IMR-90 (cell line): ENCODE measurements at regions not wholly inside any gene's neighbourhood (a gene's known extent, or its start where the extent isn't known, plus 50 kb on each side); places are given as distances from the start of the nearest gene placed in this dataset.

Experiments used
- ATAC-seq: fragments of 200-7000 bp; cut with Tn5 transposase; 2 replicates; pipeline ENCODE4 v1.9.1; 2020; ENCODE audit warnings: low read depth, mild to moderate bottlenecking, moderate library complexity
- BruUV-seq: library from RNA; stranded (reverse); fragments of 400-500 nt; replicated peaks from 2 replicates; lab custom pipeline; 2021; lab: Mats Ljungman, UMichigan
- CTCF ChIA-PET: fragments of 300-600 bp; formaldehyde crosslinking; extraction: SDS; loops from one replicate; lab custom pipeline; 2021; ENCODE audit warnings: antibody characterized with exemption; lab: Yijun Ruan, JAX
- POLR2A ChIA-PET: fragments of 300-600 bp; sonication (Branson Sonifier 250); formaldehyde crosslinking; loops from one replicate; lab custom pipeline; 2022; ENCODE audit warnings: antibody characterized with exemption; ENCODE audit not compliant: unreplicated experiment; lab: Charles Lee
- DNase-seq: peaks from one replicate; pipeline ENCODE4 v3.0.0; 2013
- H2AFZ ChIP-seq: replicated peaks from 2 replicates; pipeline ENCODE3; 2013; ENCODE audit warnings: low read length, mild to moderate bottlenecking; ENCODE audit not compliant: poor library complexity
- H2AK5ac ChIP-seq: 2 replicates; pipeline ENCODE4 v1.6.1; 2013; ENCODE audit warnings: low read depth, low read length, inconsistent platforms
- H2AK9ac ChIP-seq: replicated peaks from 2 replicates; pipeline ENCODE3; 2013; ENCODE audit warnings: mild to moderate bottlenecking, low read depth, low read length, moderate library complexity; ENCODE audit not compliant: poor library complexity
- H2BK120ac ChIP-seq: 2 replicates; pipeline ENCODE4 v1.6.1; 2013; ENCODE audit warnings: low read depth, low read length, inconsistent platforms
- H2BK15ac ChIP-seq: 3 replicates; pipeline ENCODE4 v1.6.1; 2013; ENCODE audit warnings: low read depth, low read length, inconsistent platforms
- H2BK20ac ChIP-seq: 2 replicates; pipeline ENCODE4 v1.6.1; 2013; ENCODE audit warnings: low read depth, mild to moderate bottlenecking, inconsistent platforms, low read length, moderate library complexity
- H2BK5ac ChIP-seq: 2 replicates; pipeline ENCODE4 v1.6.1; 2013; ENCODE audit warnings: mild to moderate bottlenecking, low read depth, low read length, inconsistent platforms; ENCODE audit not compliant: poor library complexity, severe bottlenecking
- H3K14ac ChIP-seq: replicated peaks from 2 replicates; pipeline ENCODE4 v1.6.1; 2013; ENCODE audit warnings: low read depth, low read length, inconsistent platforms
- H3K18ac ChIP-seq: 2 replicates; pipeline ENCODE4 v1.6.1; 2013; ENCODE audit warnings: low read depth, low read length, control low read depth
- H3K23ac ChIP-seq: 2 replicates; pipeline ENCODE4 v1.6.1; 2013; ENCODE audit warnings: low read depth, low read length, inconsistent platforms
- H3K27ac ChIP-seq: 2 replicates; pipeline ENCODE4 v1.5.1; 2013; ENCODE audit warnings: mild to moderate bottlenecking, control low read depth, low read length; ENCODE audit not compliant: insufficient read depth
- H3K27me3 ChIP-seq: 2 replicates; pipeline ENCODE4 v1.6.1; 2013; ENCODE audit warnings: low read length; ENCODE audit not compliant: control insufficient read depth, insufficient read depth
- H3K36me3 ChIP-seq: 2 replicates; pipeline ENCODE4 v1.6.1; 2013; ENCODE audit warnings: low read length, mixed read lengths; ENCODE audit not compliant: control insufficient read depth, insufficient read depth
- H3K4ac ChIP-seq: 2 replicates; pipeline ENCODE4 v1.6.1; 2013; ENCODE audit warnings: low read depth, low read length, inconsistent platforms
- H3K4me1 ChIP-seq: 2 replicates; pipeline ENCODE4 v1.6.1; 2013; ENCODE audit warnings: low read length, mixed read lengths; ENCODE audit not compliant: control insufficient read depth, insufficient read depth
- H3K4me2 ChIP-seq: 2 replicates; pipeline ENCODE4 v1.6.1; 2013; ENCODE audit warnings: low read depth, mild to moderate bottlenecking, control low read depth, low read length, moderate library complexity
- H3K4me3 ChIP-seq: 2 replicates; pipeline ENCODE4 v1.5.1; 2013; ENCODE audit warnings: low read depth, mild to moderate bottlenecking, control low read depth, low read length, moderate library complexity; ENCODE audit not compliant: insufficient read depth
- H3K56ac ChIP-seq: 2 replicates; pipeline ENCODE4 v1.6.1; 2013; ENCODE audit warnings: low read length, inconsistent platforms; ENCODE audit not compliant: insufficient read depth; ENCODE audit errors: extremely low read depth
- H3K79me1 ChIP-seq, 2 experiments: 2 replicates each; pipeline ENCODE4 v1.6.1; 2013; ENCODE audit warnings: low read length in 2 of 2, inconsistent platforms in 1 of 2, low read depth in 1 of 2
- H3K9ac ChIP-seq: 2 replicates; pipeline ENCODE4 v1.6.1; 2013; ENCODE audit warnings: low read depth, low read length, control low read depth
- H3K9me1 ChIP-seq: 2 replicates; pipeline ENCODE4 v1.6.1; 2013; ENCODE audit warnings: low read length, inconsistent platforms; ENCODE audit not compliant: insufficient read depth
- H3K9me3 ChIP-seq: 2 replicates; pipeline ENCODE4 v1.6.1; 2013; ENCODE audit warnings: low read length; ENCODE audit not compliant: control insufficient read depth, insufficient read depth
- H4K20me1 ChIP-seq: 2 replicates; pipeline ENCODE4 v1.6.1; 2013; ENCODE audit warnings: low read length, inconsistent platforms; ENCODE audit not compliant: insufficient read depth
- H4K5ac ChIP-seq: 2 replicates; pipeline ENCODE4 v1.6.1; 2013; ENCODE audit warnings: mild to moderate bottlenecking, low read depth, low read length, control low read depth
- H4K8ac ChIP-seq, 2 experiments: 2 replicates each; pipeline ENCODE4 v1.6.1; 2013; ENCODE audit warnings: low read depth in 2 of 2, low read length in 2 of 2, control low read depth in 1 of 2, inconsistent platforms in 1 of 2
- H4K91ac ChIP-seq: 2 replicates; pipeline ENCODE4 v1.6.1; 2013; ENCODE audit warnings: low read depth, low read length, inconsistent platforms; ENCODE audit not compliant: insufficient read depth
- BHLHE40 ChIP-seq: fragments of 150-350 bp; IDR thresholded peaks from 2 replicates; pipeline ENCODE4 v1.6.1; 2016; ENCODE audit warnings: mild to moderate bottlenecking, low read depth, low read length
- CEBPB ChIP-seq: IDR thresholded peaks from 2 replicates; pipeline ENCODE4 v1.6.1; 2012; ENCODE audit warnings: low read depth, low read length, improper control_type of control experiment
- CHD1 ChIP-seq: IDR thresholded peaks from 2 replicates; pipeline ENCODE4 v1.6.1; 2012; ENCODE audit warnings: low read depth, low read length, improper control_type of control experiment
- CTCF ChIP-seq: conservative IDR thresholded peaks from 2 replicates; pipeline ENCODE4 v1.5.1; 2012; ENCODE audit warnings: mild to moderate bottlenecking, low read depth, low read length, improper control_type of control experiment
- ELK1 ChIP-seq: fragments of 150-350 bp; IDR thresholded peaks from 2 replicates; pipeline ENCODE4 v1.6.1; 2016; ENCODE audit warnings: low read depth, mild to moderate bottlenecking, low read length, moderate library complexity, borderline replicate concordance
- FOS ChIP-seq: fragments of 150-350 bp; IDR thresholded peaks from 2 replicates; pipeline ENCODE4 v1.6.1; 2016; ENCODE audit warnings: low read depth, low read length
- MAFK ChIP-seq: IDR thresholded peaks from 2 replicates; pipeline ENCODE4 v1.6.1; 2012; ENCODE audit warnings: low read depth, low read length, improper control_type of control experiment
- MAZ ChIP-seq: IDR thresholded peaks from 2 replicates; pipeline ENCODE4 v1.6.1; 2012; ENCODE audit warnings: low read depth, mild to moderate bottlenecking, low read length, improper control_type of control experiment, moderate library complexity, borderline replicate concordance
- MXI1 ChIP-seq: IDR thresholded peaks from 2 replicates; pipeline ENCODE4 v1.6.1; 2012; ENCODE audit warnings: low read depth, mild to moderate bottlenecking, low read length, moderate library complexity, borderline replicate concordance
- NFE2L2 ChIP-seq: fragments of 150-350 bp; IDR thresholded peaks from 2 replicates; pipeline ENCODE4 v1.6.1; 2016; ENCODE audit warnings: low read depth, mild to moderate bottlenecking, low read length
- POLR2A ChIP-seq: IDR thresholded peaks from 2 replicates; pipeline ENCODE4 v1.6.1; 2012; ENCODE audit warnings: mild to moderate bottlenecking, low read depth, low read length
- RAD21 ChIP-seq: IDR thresholded peaks from 2 replicates; pipeline ENCODE4 v1.6.1; 2012; ENCODE audit warnings: low read length, improper control_type of control experiment
- RCOR1 ChIP-seq: IDR thresholded peaks from 2 replicates; pipeline ENCODE4 v1.6.1; 2012; ENCODE audit warnings: mild to moderate bottlenecking, low read length, improper control_type of control experiment; ENCODE audit not compliant: insufficient replicate concordance
- RFX5 ChIP-seq: IDR thresholded peaks from 2 replicates; pipeline ENCODE4 v1.8.0; 2012; ENCODE audit warnings: low read depth, mild to moderate bottlenecking, low read length, moderate library complexity
- SMC3 ChIP-seq: fragments of 150-350 bp; IDR thresholded peaks from 2 replicates; pipeline ENCODE4 v1.6.1; 2016; ENCODE audit warnings: low read depth, mild to moderate bottlenecking, antibody characterized with exemption, low read length, moderate library complexity
- USF2 ChIP-seq: fragments of 150-350 bp; IDR thresholded peaks from 2 replicates; pipeline ENCODE4 v1.6.1; 2017; ENCODE audit warnings: mild to moderate bottlenecking, antibody characterized with exemption, low read length, low read depth
- WGBS, 2 experiments: methylation state at CpG; one replicate each; pipeline versions ENCODE4 v1.1.5 to v1.1.7; 2013; ENCODE audit warnings: missing lambda C conversion rate in 2 of 2; ENCODE audit not compliant: insufficient read length in 1 of 2; ENCODE audit errors: extremely low coverage in 2 of 2; 5-methylcytosine and 5-hydroxymethylcytosine counted together
- dilution Hi-C: fragments of 300-500 bp; cut with HindIII; formaldehyde crosslinking; loops from one replicate; pipeline ENCODE4 v1.14.3; 2018; ENCODE audit warnings: low sequenced_read_pairs; ENCODE audit not compliant: unreplicated experiment
- in situ Hi-C: fragments of 300-500 bp; cut with MboI; formaldehyde crosslinking; loops from 3 replicates; pipeline ENCODE4 v1.14.3; 2019; ENCODE audit warnings: low sequenced_read_pairs, inconsistent platforms, mixed read lengths
- intact Hi-C: fragments of 100-400 bp; cut with micrococcal nuclease; formaldehyde crosslinking; loops from 2 replicates; pipeline ENCODE4 v1.10.0; 2022

- dilution Hi-C loops (no loop called here), intact Hi-C loops (no loop called here), in situ Hi-C loops (no loop called here)
- Histone ChIP-seq H3K9ac (no peak overlapping the region), H2AFZ (no peak overlapping the region), H3K27ac (no peak overlapping the region), H3K4me3 (no peak overlapping the region), H3K9me3 (no peaks in the 10 kb centered on the region), H2BK120ac (no peak overlapping the region), H3K4ac (no peak overlapping the region), H3K9me1 (no peaks in the 10 kb centered on the region), H3K4me2 (no peak overlapping the region), H4K91ac (no peak overlapping the region), H4K8ac (no peak overlapping the region), H4K20me1 (no peaks in the 10 kb centered on the region), H3K14ac (no peak overlapping the region), H3K23ac (no peak overlapping the region), H2BK5ac (no peak overlapping the region), H3K4me1 (no peaks in the 10 kb centered on the region), H2BK15ac (no peak overlapping the region), H3K56ac (no peak overlapping the region), H3K18ac (no peak overlapping the region), H2AK5ac (no peak overlapping the region), H2BK20ac (no peak overlapping the region), H4K5ac (no peak overlapping the region), H3K79me1 (no peaks in the 10 kb centered on the region), H3K27me3 (no peaks in the 10 kb centered on the region), H3K36me3 (no peaks in the 10 kb centered on the region), H2AK9ac (no peak overlapping the region)
- TF ChIP-seq ELK1 (no peak), CHD1 (no peak), FOS (no peak), SMC3 (no peak), RFX5 (no peak), RCOR1 (no peak), USF2 (no peak), POLR2A (no peak), NFE2L2 (no peak), MAFK (no peak), MXI1 (no peak), RAD21 (no peak), CTCF (no peak), MAZ (no peak), BHLHE40 (no peak), CEBPB (no peak)
- ChIA-PET CTCF (no interaction called here), POLR2A (no interaction called here)
- no CpG with 5 or more reads among the region's 1 CpG for WGBS, 2 experiments
- DNase-seq (no peak), ATAC-seq (no peak)
- no TSS peak for BruUV-seq
These were observed 115.2 kb upstream of the OTUD4 start for GRCh38 chr4:145295547-145295946.
